ENCODE measurements at regions not wholly inside any gene's neighbourhood (a gene's known extent, or its start where the extent isn't known, plus 50 kb on each side); places are given as distances from the start of the nearest gene placed in this dataset.

GRCh38 chr5:27733237-27733636 lies 694.9 kb upstream of the CDH9 start:
- DNase-seq (ENCODE audit: low read depth in 2 of 2): no peak

DNA sequence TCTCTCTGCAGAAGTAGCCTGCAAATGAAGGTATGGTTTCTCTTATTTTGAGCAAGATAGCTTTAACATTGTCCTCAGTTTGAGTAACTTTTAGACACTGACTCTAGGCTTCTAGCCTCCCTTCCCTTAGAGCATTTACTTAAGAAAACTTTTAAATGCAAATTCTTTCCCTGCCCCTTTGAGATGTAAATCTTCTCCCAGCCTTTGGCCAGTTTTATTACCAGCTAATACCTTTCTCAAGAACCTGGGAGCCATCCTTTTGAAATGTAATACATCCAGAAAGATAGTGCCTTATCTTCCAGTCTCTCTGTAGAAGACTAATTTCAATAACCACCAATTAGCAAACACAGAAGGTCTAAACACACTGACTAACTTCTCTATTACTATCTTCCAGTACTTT lies 688.9 kb upstream of the CDH9 start:
- DNase-seq (ENCODE audit: low read depth in 2 of 2): no peak

- no peak for DNase-seq (ENCODE audit: low read depth in 2 of 2)
These were observed 684.0 kb upstream of the CDH9 start for GRCh38 chr5:27722337-27722736.

DNA sequence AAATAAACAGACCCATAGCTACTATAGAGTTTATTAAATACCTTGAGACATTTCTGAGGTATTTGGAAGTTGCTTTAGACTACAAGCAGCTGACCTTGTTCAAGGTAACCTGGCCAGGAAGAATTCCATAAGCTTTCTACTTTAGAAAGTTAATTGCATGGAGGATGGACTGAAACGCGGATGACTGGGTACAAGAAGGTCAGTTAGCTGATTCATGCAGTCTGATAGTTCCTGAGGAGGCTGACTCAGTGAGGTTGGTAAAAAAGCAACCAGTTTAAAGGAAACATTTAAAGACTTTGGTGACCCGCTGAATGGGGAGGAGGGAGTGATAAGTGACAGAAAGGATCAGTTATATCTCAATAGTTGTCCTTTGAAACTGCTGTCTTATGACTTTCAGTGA lies 670.1 kb upstream of the CDH9 start:
- no peak for DNase-seq (ENCODE audit: low read depth in 2 of 2)

GRCh38 chr5:27706832-27707231 lies 668.4 kb upstream of the CDH9 start:
- no peak for DNase-seq (ENCODE audit: low read depth in 2 of 2)

GRCh38 chr5:27705661-27706060 lies 667.3 kb upstream of the CDH9 start:
- DNase-seq (ENCODE audit: low read depth in 2 of 2): no peak

- no peak for DNase-seq (ENCODE audit: low read depth in 2 of 2)
These were observed 663.8 kb upstream of the CDH9 start for GRCh38 chr5:27701931-27702903.

DNA sequence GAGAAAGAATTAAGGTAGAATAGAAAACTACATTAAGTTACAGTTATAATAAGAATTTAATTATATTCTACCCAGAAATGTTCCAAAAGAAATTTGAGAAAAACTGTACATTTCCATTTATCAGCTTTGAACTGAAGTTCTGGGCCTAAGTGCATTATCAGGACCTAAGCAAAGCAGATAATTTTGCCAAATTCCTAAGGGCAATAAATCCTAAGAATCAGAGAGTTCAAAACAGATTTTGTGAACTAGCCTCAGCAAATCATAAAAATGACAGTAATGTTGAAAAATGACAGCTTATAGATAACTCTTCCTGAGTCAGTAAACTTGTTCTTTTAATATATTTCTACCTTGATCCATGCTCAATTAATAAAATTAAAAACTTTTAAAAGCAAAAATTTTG lies 662.1 kb upstream of the CDH9 start:
- DNase-seq (ENCODE audit: low read depth in 2 of 2): no peak

GRCh38 chr5:27682600-27682999 lies 644.2 kb upstream of the CDH9 start:
- no peak for DNase-seq (ENCODE audit: low read depth in 2 of 2)

GRCh38 chr5:27652505-27652904 lies 614.1 kb upstream of the CDH9 start:
- DNase-seq (ENCODE audit: low read depth in 2 of 2): no peak

DNA sequence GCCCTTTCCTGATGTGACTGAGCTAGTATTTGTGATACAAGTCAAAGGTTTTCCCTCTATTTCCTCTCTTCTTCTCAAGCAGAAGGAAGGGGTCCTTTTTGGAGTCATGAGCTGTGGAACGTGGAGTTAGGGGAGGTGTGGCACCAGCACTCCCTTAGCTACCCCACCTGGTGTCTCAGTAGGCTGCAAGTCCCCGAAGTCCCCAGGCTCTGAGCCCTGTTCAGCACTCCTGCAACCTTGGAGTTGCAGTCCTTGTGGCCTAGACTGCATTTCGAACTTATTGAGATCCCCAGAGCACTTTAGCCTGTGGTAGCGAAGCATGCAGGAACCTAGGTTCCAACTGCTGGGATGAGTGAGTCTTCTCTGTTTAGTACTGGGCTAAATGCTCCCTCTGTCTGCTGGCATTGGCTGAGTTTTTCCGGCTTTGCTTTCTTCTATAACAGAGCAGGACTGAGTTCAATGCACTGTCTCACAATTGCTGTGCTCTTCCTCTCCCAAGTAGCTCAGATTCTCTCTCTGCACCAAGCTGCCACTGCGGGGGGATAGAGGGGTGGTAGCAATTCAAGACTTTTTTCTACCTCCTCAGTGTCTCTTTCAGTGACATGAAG lies 600.7 kb upstream of the CDH9 start:
- no peak for DNase-seq (ENCODE audit: low read depth in 2 of 2)

DNA sequence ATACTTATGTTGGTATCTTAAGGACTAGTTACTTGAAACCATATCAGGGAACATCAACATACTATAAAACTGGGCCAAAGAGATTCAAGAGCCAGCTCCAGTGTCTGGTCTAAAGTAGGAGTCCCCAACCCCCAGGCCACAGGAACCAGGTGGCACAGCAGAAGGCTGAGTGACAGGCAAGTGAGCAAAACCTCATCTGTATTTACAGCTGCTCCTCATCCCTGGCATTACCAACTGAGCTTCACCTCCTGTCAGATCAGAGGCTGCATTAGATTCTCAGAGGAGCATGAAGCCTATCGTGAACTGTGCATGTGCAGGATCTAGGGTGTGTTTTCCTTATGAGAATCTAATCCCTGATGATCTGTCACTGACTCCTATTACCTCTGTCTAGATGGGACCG lies 581.6 kb upstream of the CDH9 start:
- no peak for DNase-seq (ENCODE audit: low read depth in 2 of 2)

- no peak for DNase-seq (ENCODE audit: low read depth in 2 of 2)
These were observed 573.8 kb upstream of the CDH9 start for GRCh38 chr5:27612161-27612560.

- DNase-seq (ENCODE audit: low read depth in 2 of 2): no peak
These were observed 570.6 kb upstream of the CDH9 start for GRCh38 chr5:27608992-27609391.

DNA sequence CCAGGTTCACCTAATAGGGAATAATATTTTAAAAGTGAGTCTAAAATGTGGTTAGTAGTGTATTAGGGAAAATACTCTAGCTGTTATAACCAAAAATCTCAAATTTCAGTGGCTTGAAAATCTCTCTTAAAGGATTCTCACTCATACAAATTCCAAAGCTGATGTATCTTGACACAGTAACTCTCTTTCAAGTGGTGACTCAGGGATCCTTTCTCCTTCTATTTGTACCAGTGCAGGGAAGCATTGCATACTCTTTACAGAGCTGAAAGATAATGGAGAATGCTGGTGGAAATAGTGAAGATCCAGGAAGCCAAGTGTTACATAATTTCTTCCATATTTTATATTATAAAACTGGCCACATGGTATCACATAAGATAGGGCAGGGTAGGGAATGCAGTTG lies 560.2 kb upstream of the CDH9 start:
- DNase-seq (ENCODE audit: low read depth in 2 of 2): no peak

- no peak for DNase-seq (ENCODE audit: low read depth in 2 of 2)
These were observed 555.8 kb upstream of the CDH9 start for GRCh38 chr5:27594141-27594540.

DNA sequence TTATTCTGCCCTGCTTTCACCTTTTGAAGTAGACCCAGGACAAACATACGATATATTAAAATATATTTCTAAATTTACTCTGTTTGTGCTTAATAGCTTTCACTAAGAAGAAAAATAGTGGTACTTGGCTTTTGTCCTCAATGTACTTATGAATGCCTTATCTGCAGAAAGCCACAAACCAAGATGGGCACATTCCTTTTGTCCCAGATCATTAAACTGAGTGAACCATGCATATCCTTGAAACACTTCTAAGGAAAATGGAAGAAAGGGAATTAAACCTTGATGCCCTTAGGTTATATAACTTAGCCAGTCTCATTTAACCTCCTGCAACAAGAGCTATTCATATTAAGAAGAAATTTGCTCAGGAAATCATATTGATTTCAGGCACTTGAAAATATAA lies 553.8 kb upstream of the CDH9 start:
- DNase-seq (ENCODE audit: low read depth in 2 of 2): no peak

DNA sequence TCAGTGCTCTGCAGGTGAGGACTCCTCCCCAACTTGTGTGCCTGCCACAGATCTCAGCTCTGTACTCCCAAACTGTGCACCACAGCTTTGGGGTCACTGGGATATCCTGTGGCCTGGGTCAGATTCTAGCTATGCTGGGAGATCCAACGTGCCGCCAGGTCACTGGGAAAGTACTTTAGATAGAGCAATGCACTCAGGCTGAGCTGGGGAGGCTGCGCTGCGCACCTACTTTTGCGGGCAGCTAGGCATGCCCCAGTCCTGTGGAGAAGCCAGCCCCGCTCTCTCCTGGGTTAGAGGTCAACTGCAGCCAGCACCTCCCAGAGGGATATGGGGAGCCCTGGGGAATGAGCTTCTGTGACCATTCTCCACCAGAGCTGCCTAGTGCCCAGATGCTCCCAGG lies 552.1 kb upstream of the CDH9 start:
- DNase-seq (ENCODE audit: low read depth in 2 of 2): no peak

DNA sequence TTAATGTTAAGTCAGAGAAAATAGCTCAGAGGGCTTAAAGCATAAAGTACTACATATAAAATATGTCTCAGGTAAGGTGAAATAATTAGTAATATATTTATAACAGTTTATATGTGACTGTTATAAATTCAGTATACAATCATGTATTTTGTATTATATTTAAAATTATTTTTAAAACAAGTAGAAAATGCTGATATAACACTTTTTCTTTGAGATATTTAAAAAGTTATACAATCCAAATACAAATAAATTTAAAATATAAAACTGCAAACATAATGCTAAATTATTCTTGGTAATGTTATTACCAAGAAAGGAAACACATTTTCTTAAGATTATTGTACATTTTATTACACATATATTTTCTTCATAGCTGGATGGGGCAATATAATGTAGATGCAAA lies 539.9 kb upstream of the CDH9 start:
- DNase-seq (ENCODE audit: low read depth in 2 of 2): no peak

- no peak for DNase-seq (ENCODE audit: low read depth in 2 of 2)
These were observed 533.3 kb upstream of the CDH9 start for GRCh38 chr5:27571681-27572080.

DNA sequence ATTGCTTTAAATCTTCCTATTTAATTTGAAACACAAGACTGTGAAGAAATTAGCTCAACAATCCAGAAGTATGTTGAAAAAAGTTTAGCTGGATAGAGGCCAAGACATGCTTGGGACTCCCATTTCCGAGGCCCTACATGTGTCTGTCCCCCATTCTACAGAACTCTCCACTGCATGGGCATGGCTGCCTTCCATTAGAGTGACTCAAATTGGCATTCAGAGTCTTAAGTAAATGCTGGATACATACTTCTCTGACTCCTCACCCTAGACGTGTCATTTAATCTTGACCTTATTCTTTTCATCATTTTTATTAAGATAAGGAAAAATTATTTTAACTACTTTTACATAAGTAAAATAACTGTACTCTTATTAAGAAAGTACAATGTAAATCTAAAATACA lies 530.4 kb upstream of the CDH9 start:
- DNase-seq (ENCODE audit: low read depth in 2 of 2): no peak

DNA sequence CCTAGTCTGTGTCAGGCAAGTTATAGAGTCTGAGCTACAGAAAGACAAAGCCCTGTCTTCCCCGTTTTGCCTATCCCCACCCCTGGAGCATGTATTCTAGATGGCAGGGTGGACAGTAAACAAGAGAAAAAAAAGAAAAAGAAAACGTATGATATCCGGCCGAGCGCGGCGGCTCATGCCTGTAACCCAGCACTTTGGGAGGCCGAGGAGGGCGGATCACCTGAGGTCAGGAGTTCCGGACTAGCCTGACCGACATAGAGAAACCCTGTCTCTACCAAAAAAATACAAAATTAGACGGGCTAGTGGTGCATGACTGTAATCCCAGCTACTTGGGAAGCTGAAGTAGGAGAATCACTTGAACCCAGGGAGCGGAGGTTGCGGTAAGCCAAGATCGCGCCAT lies 523.0 kb upstream of the CDH9 start:
- DNase-seq (ENCODE audit: low read depth in 2 of 2): no peak

DNA sequence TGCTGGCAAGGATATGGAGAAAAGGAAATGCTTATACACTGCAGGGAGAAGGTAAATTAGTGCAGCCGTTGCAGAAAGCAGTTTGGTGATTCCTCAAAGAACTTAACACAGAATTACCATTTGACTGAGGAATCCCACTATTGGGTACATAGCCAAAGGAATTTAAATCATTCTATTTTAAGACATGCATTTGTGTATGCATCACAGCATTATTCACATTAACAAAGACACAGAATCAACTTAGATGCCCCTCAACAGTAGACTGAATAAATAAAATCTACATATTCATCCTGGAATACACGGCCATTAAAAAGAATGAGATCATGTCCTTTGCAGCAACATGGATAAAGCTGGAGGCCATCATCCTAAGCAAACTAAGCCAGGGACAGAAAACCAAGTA lies 510.1 kb upstream of the CDH9 start:
- no peak for DNase-seq (ENCODE audit: low read depth in 2 of 2)
